ENCODE measurements at regions not wholly inside any gene's neighbourhood (a gene's known extent, or its start where the extent isn't known, plus 50 kb on each side); places are given as distances from the start of the nearest gene placed in this dataset.

- no peak overlapping the region for H3K27ac Mint-ChIP-seq
- CTCF ChIA-PET = no interaction called here
- H3K4me1 Mint-ChIP-seq = no peaks in the 10 kb centered on the region
- peaks cover 7% of the 10 kb centered on the region for H3K9me3 Mint-ChIP-seq
- H3K36me3 Mint-ChIP-seq (ENCODE audit: low read depth) = no peaks in the 10 kb centered on the region
- peaks cover 20% of the 10 kb centered on the region for H3K27me3 Mint-ChIP-seq
- H3K4me3 Mint-ChIP-seq = no peak overlapping the region
- DNase-seq = no peak
- POLR2A ChIA-PET = no interaction called here
Observed at GRCh38 chr14:104342435-104343293, 204.3 kb downstream of the KIF26A start.

GRCh38 chr14:104343294-104343625 lies 204.9 kb downstream of the KIF26A start:
- ChIA-PET POLR2A (no interaction called here), CTCF (no interaction called here)
- peaks cover 5% of the 10 kb centered on the region for H3K9me3 Mint-ChIP-seq
- no peak overlapping the region for H3K27ac Mint-ChIP-seq
- H3K4me3 Mint-ChIP-seq = no peak overlapping the region
- H3K4me1 Mint-ChIP-seq = no peaks in the 10 kb centered on the region
- no peaks in the 10 kb centered on the region for H3K36me3 Mint-ChIP-seq (ENCODE audit: low read depth)
- peaks cover 19% of the 10 kb centered on the region for H3K27me3 Mint-ChIP-seq
- no peak for DNase-seq

GRCh38 chr14:104343690-104344640 lies 205.6 kb downstream of the KIF26A start:
- H3K27ac Mint-ChIP-seq = no peak overlapping the region
- H3K4me1 Mint-ChIP-seq = no peaks in the 10 kb centered on the region
- H3K27me3 Mint-ChIP-seq = peaks cover 13% of the 10 kb centered on the region
- H3K4me3 Mint-ChIP-seq = no peak overlapping the region
- CTCF ChIA-PET = no interaction called here
- POLR2A ChIA-PET = no interaction called here
- DNase-seq = no peak
- H3K9me3 Mint-ChIP-seq = no peaks in the 10 kb centered on the region
- H3K36me3 Mint-ChIP-seq (ENCODE audit: low read depth) = no peaks in the 10 kb centered on the region

GRCh38 chr14:104344818-104345620 lies 206.6 kb downstream of the KIF26A start:
- H3K4me1 Mint-ChIP-seq = no peaks in the 10 kb centered on the region
- no peak for DNase-seq
- ChIA-PET POLR2A (no interaction called here), CTCF (no interaction called here)
- no peaks in the 10 kb centered on the region for H3K36me3 Mint-ChIP-seq (ENCODE audit: low read depth)
- H3K4me3 Mint-ChIP-seq = no peak overlapping the region
- no peaks in the 10 kb centered on the region for H3K9me3 Mint-ChIP-seq
- peaks cover 7% of the 10 kb centered on the region for H3K27me3 Mint-ChIP-seq
- H3K27ac Mint-ChIP-seq = no peak overlapping the region

GRCh38 chr14:104345621-104346462 lies 207.5 kb downstream of the KIF26A start:
- DNase-seq = no peak
- ChIA-PET CTCF (no interaction called here), POLR2A (no interaction called here)
- Mint-ChIP-seq H3K27me3 (peaks cover 2% of the 10 kb centered on the region), H3K4me3 (no peak overlapping the region), H3K9me3 (no peaks in the 10 kb centered on the region), H3K4me1 (no peaks in the 10 kb centered on the region), H3K36me3 (ENCODE audit: low read depth) (no peaks in the 10 kb centered on the region), H3K27ac (no peak overlapping the region)

- Mint-ChIP-seq H3K36me3 (ENCODE audit: low read depth) (no peaks in the 10 kb centered on the region), H3K4me3 (no peak overlapping the region), H3K27ac (no peak overlapping the region), H3K27me3 (no peaks in the 10 kb centered on the region), H3K4me1 (no peaks in the 10 kb centered on the region), H3K9me3 (no peaks in the 10 kb centered on the region)
- no peak for DNase-seq
- POLR2A ChIA-PET = no interaction called here
- CTCF ChIA-PET = no interaction called here
Observed at GRCh38 chr14:104346608-104347007, 208.2 kb downstream of the KIF26A start.

- Mint-ChIP-seq H3K27me3 (no peaks in the 10 kb centered on the region), H3K9me3 (no peaks in the 10 kb centered on the region), H3K27ac (no peak overlapping the region), H3K36me3 (ENCODE audit: low read depth) (no peaks in the 10 kb centered on the region), H3K4me3 (no peak overlapping the region), H3K4me1 (no peaks in the 10 kb centered on the region)
- ChIA-PET POLR2A (no interaction called here), CTCF (no interaction called here)
- DNase-seq = no peak
Observed at GRCh38 chr14:104348741-104349140, 210.4 kb downstream of the KIF26A start.

GRCh38 chr14:104349950-104350349 lies 211.6 kb downstream of the KIF26A start:
- Mint-ChIP-seq H3K4me1 (no peaks in the 10 kb centered on the region), H3K27me3 (no peaks in the 10 kb centered on the region), H3K4me3 (no peak overlapping the region), H3K27ac (no peak overlapping the region), H3K9me3 (no peaks in the 10 kb centered on the region), H3K36me3 (ENCODE audit: low read depth) (no peaks in the 10 kb centered on the region)
- POLR2A ChIA-PET = no interaction called here
- DNase-seq = no peak
- CTCF ChIA-PET = no interaction called here

- H3K4me1 Mint-ChIP-seq = no peaks in the 10 kb centered on the region
- no peaks in the 10 kb centered on the region for H3K36me3 Mint-ChIP-seq (ENCODE audit: low read depth)
- no peaks in the 10 kb centered on the region for H3K27me3 Mint-ChIP-seq
- DNase-seq = no peak
- H3K27ac Mint-ChIP-seq = no peak overlapping the region
- CTCF ChIA-PET = no interaction called here
- POLR2A ChIA-PET = no interaction called here
- H3K4me3 Mint-ChIP-seq = no peak overlapping the region
- no peaks in the 10 kb centered on the region for H3K9me3 Mint-ChIP-seq
Observed at GRCh38 chr14:104350463-104351185, 212.2 kb downstream of the KIF26A start.

GRCh38 chr14:104351849-104352492 lies 213.6 kb downstream of the KIF26A start:
- Mint-ChIP-seq H3K36me3 (ENCODE audit: low read depth) (no peaks in the 10 kb centered on the region), H3K27ac (no peak overlapping the region), H3K4me1 (no peaks in the 10 kb centered on the region), H3K9me3 (no peaks in the 10 kb centered on the region), H3K4me3 (no peak overlapping the region), H3K27me3 (no peaks in the 10 kb centered on the region)
- ChIA-PET POLR2A (no interaction called here), CTCF (no interaction called here)
- DNase-seq = no peak

- Mint-ChIP-seq H3K4me1 (no peaks in the 10 kb centered on the region), H3K9me3 (no peaks in the 10 kb centered on the region), H3K4me3 (no peak overlapping the region), H3K27ac (no peak overlapping the region), H3K36me3 (ENCODE audit: low read depth) (no peaks in the 10 kb centered on the region), H3K27me3 (no peaks in the 10 kb centered on the region)
- DNase-seq = no peak
- POLR2A ChIA-PET = no interaction called here
- CTCF ChIA-PET = no interaction called here
Observed at GRCh38 chr14:104352493-104353220, 214.3 kb downstream of the KIF26A start.

All from activated CD4-positive, alpha-beta memory T cell treated with anti-CD3 and anti-CD28 coated beads, Interleukin-2, amount 10 ng/mL, durations not matched to agents 7 days and 5 days (primary cell).